NT2/D1 (cell line): ENCODE measurements at regions not wholly inside any gene's neighbourhood (a gene's known extent, or its start where the extent isn't known, plus 50 kb on each side); places are given as distances from the start of the nearest gene placed in this dataset.
"Not testable (repeated sequence)": the region's sequence is repeated elsewhere in the genome, so short reads cannot be mapped to it uniquely, and the experiment has no call there.

Source experiments
- SUZ12 ChIP-seq: IDR thresholded peaks from 2 replicates; pipeline ENCODE4 v1.6.1; 2011; ENCODE audit not compliant: insufficient read length, insufficient read depth; ENCODE audit errors: extremely low read depth
- ZNF274 ChIP-seq: IDR thresholded peaks from 2 replicates; pipeline ENCODE4 v1.6.1; 2011; ENCODE audit warnings: mild to moderate bottlenecking, low read depth, low read length

- not testable (repeated sequence) for TF ChIP-seq SUZ12, ZNF274
Observed at GRCh38 chr15:22587391-22587790, 128.7 kb downstream of the GOLGA6L22 start.
